Endothelial cell of umbilical vein (primary cell): ENCODE measurements at regions not wholly inside any gene's neighbourhood (a gene's known extent, or its start where the extent isn't known, plus 50 kb on each side); places are given as distances from the start of the nearest gene placed in this dataset.

ENCODE experiments used
- BruUV-seq: library from RNA; stranded (reverse); fragments of 400-500 nt; replicated peaks from 2 replicates; lab custom pipeline; 2021; lab: Mats Ljungman, UMichigan
- CTCF ChIA-PET: fragments of 300-600, 350-600 bp; sonication (Branson Sonifier 250); formaldehyde crosslinking; loops from one replicate; lab custom pipeline; 2021; ENCODE audit warnings: antibody characterized with exemption, inconsistent platforms; lab: Charles Lee
- POLR2A ChIA-PET: fragments of 300-600, 350-600 bp; sonication (Branson Sonifier 250); formaldehyde crosslinking; loops from one replicate; lab custom pipeline; 2021; ENCODE audit warnings: antibody characterized with exemption, inconsistent platforms; lab: Charles Lee
- DNase-seq: peaks from one replicate; pipeline ENCODE4 v3.0.0-alpha.2; 2011; ENCODE audit warnings: low read depth, low spot score
- FAIRE-seq: peaks from 2 replicates; lab custom pipeline; 2011; peaks lifted over from hg19 to GRCh38; lab: Jason Lieb, UNC
- H2AFZ ChIP-seq: 2 replicates; pipeline ENCODE4 v1.6.0; 2012; ENCODE audit warnings: low read depth, low read length, control low read depth, inconsistent platforms
- H3K27ac ChIP-seq: 2 replicates; pipeline ENCODE4 v1.5.1; 2011; ENCODE audit warnings: low read depth, mild to moderate bottlenecking, control low read depth, low read length, moderate library complexity; ENCODE audit not compliant: insufficient read depth
- H3K27me3 ChIP-seq, 2 experiments: 2 replicates each; pipeline versions ENCODE4 v1.6.0 to v1.6.1; 2011; ENCODE audit warnings: low read length in 2 of 2, mixed read lengths in 1 of 2; ENCODE audit not compliant: control insufficient read depth in 2 of 2, insufficient read depth in 2 of 2
- H3K36me3 ChIP-seq, 2 experiments: 2 replicates in 1 of 2; 3 replicates in 1 of 2; pipeline ENCODE4 v1.5.1; 2011; ENCODE audit warnings: low read length in 2 of 2, mild to moderate bottlenecking in 1 of 2, moderate library complexity in 1 of 2; ENCODE audit not compliant: control insufficient read depth in 2 of 2, insufficient read depth in 2 of 2; ENCODE audit errors: extremely low read depth in 1 of 2
- H3K4me1 ChIP-seq: 3 replicates; pipeline ENCODE4 v1.5.1; 2011; ENCODE audit warnings: mild to moderate bottlenecking, low read length; ENCODE audit not compliant: control insufficient read depth, insufficient read depth; ENCODE audit errors: extremely low read depth
- H3K4me2 ChIP-seq: 2 replicates; pipeline ENCODE4 v1.6.1; 2011; ENCODE audit warnings: low read length, control low read depth, mixed read lengths; ENCODE audit not compliant: insufficient read depth
- H3K4me3 ChIP-seq, 3 experiments: fragments of 200-600 bp in 1 of 3; sonication (generic), shearing (Covaris generic) in 1 of 3; replicated peaks in 1 of 3; 2 replicates each; pipeline ENCODE4 v1.5.1; 2011 to 2016; ENCODE audit warnings: control low read depth in 3 of 3, low read length in 3 of 3, mild to moderate bottlenecking in 2 of 3, inconsistent platforms in 1 of 3, low read depth in 1 of 3, moderate library complexity in 1 of 3; ENCODE audit not compliant: insufficient read depth in 1 of 3
- H3K79me2 ChIP-seq: 2 replicates; pipeline ENCODE4 v1.6.0; 2012; ENCODE audit warnings: low read length, inconsistent platforms; ENCODE audit not compliant: control insufficient read depth, insufficient read depth
- H3K9ac ChIP-seq: replicated peaks from 2 replicates; pipeline ENCODE3; 2011; ENCODE audit warnings: low read length, control low read depth; ENCODE audit not compliant: insufficient read depth; ENCODE audit errors: extremely low read depth
- H3K9me1 ChIP-seq: replicated peaks from 3 replicates; pipeline ENCODE4 v1.6.0; 2011; ENCODE audit warnings: mild to moderate bottlenecking, low read length; ENCODE audit not compliant: control insufficient read depth, insufficient read depth; ENCODE audit errors: extremely low read depth
- H3K9me3 ChIP-seq: replicated peaks from 2 replicates; pipeline ENCODE4 v1.5.1; 2012; ENCODE audit warnings: low read length, inconsistent platforms; ENCODE audit not compliant: control insufficient read depth, insufficient read depth
- H4K20me1 ChIP-seq: replicated peaks from 2 replicates; pipeline ENCODE3; 2011; ENCODE audit warnings: mild to moderate bottlenecking, low read length; ENCODE audit not compliant: control insufficient read depth, insufficient read depth; ENCODE audit errors: extremely low read depth
- CTCF ChIP-seq, 2 donors: IDR thresholded peaks; 1 replicate in 1 of 2; 2 replicates in 1 of 2; pipeline ENCODE4 v1.5.1; 2011; ENCODE audit warnings: low read length in 2 of 2, mild to moderate bottlenecking in 2 of 2, moderate library complexity in 2 of 2, control low read depth in 1 of 2, inconsistent platforms in 1 of 2, low read depth in 1 of 2; ENCODE audit not compliant: insufficient read depth in 1 of 2; ENCODE audit errors: extremely low read depth in 1 of 2
- EZH2 ChIP-seq: IDR thresholded peaks from 2 replicates; pipeline ENCODE4 v1.6.1; 2012; ENCODE audit warnings: borderline replicate concordance, low read depth, mild to moderate bottlenecking, moderate library complexity, low read length, inconsistent platforms; ENCODE audit not compliant: severe bottlenecking
- FOS ChIP-seq: IDR thresholded peaks from 2 replicates; pipeline ENCODE4 v1.6.1; 2011; ENCODE audit warnings: mild to moderate bottlenecking, low read length, moderate library complexity, borderline replicate concordance; ENCODE audit not compliant: insufficient read depth
- GATA2 ChIP-seq: IDR thresholded peaks from 2 replicates; pipeline ENCODE4 v1.7.0; 2011; ENCODE audit warnings: low read depth, mild to moderate bottlenecking, moderate library complexity, mixed read lengths, low read length; ENCODE audit not compliant: insufficient read length, insufficient read depth
- JUN ChIP-seq: IDR thresholded peaks from 2 replicates; pipeline ENCODE4 v1.6.1; 2011; ENCODE audit warnings: borderline replicate concordance, low read depth; ENCODE audit not compliant: insufficient read length, insufficient read depth
- MAX ChIP-seq: IDR thresholded peaks from 2 replicates; pipeline ENCODE4 v1.6.1; 2011; ENCODE audit not compliant: insufficient read depth, insufficient read length
- MYC ChIP-seq: IDR thresholded peaks from one replicate; pipeline ENCODE4 v1.6.1; 2011; ENCODE audit warnings: mild to moderate bottlenecking, low read depth, low read length
- POLR2A ChIP-seq: IDR thresholded peaks from 2 replicates; pipeline ENCODE4 v1.6.1; 2012; ENCODE audit warnings: low read depth, mild to moderate bottlenecking, control low read depth, low read length
- POLR2AphosphoS5 ChIP-seq: IDR thresholded peaks from 2 replicates; pipeline ENCODE4 v1.6.1; 2012; ENCODE audit warnings: low read depth, mild to moderate bottlenecking, control low read depth, low read length, moderate library complexity; ENCODE audit not compliant: insufficient read depth
- dilution Hi-C: fragments of 300-500 bp; cut with MboI; formaldehyde crosslinking; loops from one replicate; pipeline ENCODE4 v1.15.0; 2019; ENCODE audit warnings: low sequenced_read_pairs; ENCODE audit not compliant: extremely low pct_ligation_motif_present
- intact Hi-C: fragments of 100-400 bp; cut with micrococcal nuclease; formaldehyde crosslinking; loops from one replicate; pipeline ENCODE4 v1.10.0; 2022

- no peaks in the 10 kb centered on the region for H3K79me2 ChIP-seq
- H3K27ac ChIP-seq, result no peak overlapping the region
- no peak overlapping the region for H3K9ac ChIP-seq
- dilution Hi-C loops (no loop called here), intact Hi-C loops (no loop called here)
- H2AFZ ChIP-seq, result no peak overlapping the region
- H3K9me1 ChIP-seq, result no peaks in the 10 kb centered on the region
- FAIRE-seq (no peak), DNase-seq (no peak)
- no peaks in the 10 kb centered on the region for H3K36me3 ChIP-seq
- no peaks in the 10 kb centered on the region for H3K27me3 ChIP-seq
- no peak overlapping the region for H3K4me2 ChIP-seq
- ChIA-PET POLR2A (no interaction called here), CTCF (no interaction called here)
- H3K4me1 ChIP-seq, result no peaks in the 10 kb centered on the region
- no peaks in the 10 kb centered on the region for H4K20me1 ChIP-seq
- no TSS peak for BruUV-seq
- TF ChIP-seq GATA2 (no peak), MAX (no peak), POLR2AphosphoS5 (no peak), CTCF (IDR thresholded peaks at IDR 0.05; ENCODE audit: extremely low read depth in 1 of 2, insufficient read depth in 1 of 2, low read depth in 1 of 2, low read length in 2 of 2) (no peak), FOS (no peak)
- no peaks in the 10 kb centered on the region for H3K9me3 ChIP-seq
- no peak overlapping the region for H3K4me3 ChIP-seq
These were observed 53.0 kb upstream of the DRGX start for GRCh38 chr10:49448924-49449323.

- H3K4me3 ChIP-seq, result no peak overlapping the region
- H3K27me3 ChIP-seq, result no peaks in the 10 kb centered on the region
- H3K9ac ChIP-seq, result no peak overlapping the region
- no peak overlapping the region for H2AFZ ChIP-seq
- intact Hi-C loops, result no loop called here
- no peaks in the 10 kb centered on the region for H3K9me3 ChIP-seq
- H3K79me2 ChIP-seq, result no peaks in the 10 kb centered on the region
- CTCF ChIA-PET, result no interaction called here
- H3K4me1 ChIP-seq, result no peaks in the 10 kb centered on the region
- H3K27ac ChIP-seq, result no peak overlapping the region
- no peaks in the 10 kb centered on the region for H4K20me1 ChIP-seq
- no peaks in the 10 kb centered on the region for H3K9me1 ChIP-seq
- no peak for FAIRE-seq
- H3K36me3 ChIP-seq, result no peaks in the 10 kb centered on the region
- dilution Hi-C loops, result no loop called here
- POLR2A ChIA-PET, result no interaction called here
- H3K4me2 ChIP-seq, result no peak overlapping the region
- BruUV-seq, result no TSS peak
- TF ChIP-seq MYC (no peak), MAX (no peak), CTCF (IDR thresholded peaks at IDR 0.05; ENCODE audit: extremely low read depth in 1 of 2, insufficient read depth in 1 of 2, low read depth in 1 of 2, low read length in 2 of 2) (no peak), FOS (no peak), GATA2 (no peak), POLR2A (no peak), JUN (no peak), POLR2AphosphoS5 (no peak), EZH2 (no peak)
- no peak for DNase-seq
These were observed 50.1 kb upstream of the DRGX start for GRCh38 chr10:49446031-49446430.
